M059J (cell line): ENCODE measurements at regions not wholly inside any gene's neighbourhood (a gene's known extent, or its start where the extent isn't known, plus 50 kb on each side); places are given as distances from the start of the nearest gene placed in this dataset.
A peak's percentile ranks its signal among the peaks of the same experiment; 100 is the strongest.
"Not testable (repeated sequence)": the region's sequence is repeated elsewhere in the genome, so short reads cannot be mapped to it uniquely, and the experiment has no call there.

Experiments
- DNase-seq: peaks from one replicate; pipeline ENCODE4 v3.0.0-alpha.2; 2012; ENCODE audit warnings: low read depth

- DNase-seq: not testable (repeated sequence)
These were observed 198.4 kb upstream of the FERMT1 start for GRCh38 chr20:6321235-6321634.

DNA sequence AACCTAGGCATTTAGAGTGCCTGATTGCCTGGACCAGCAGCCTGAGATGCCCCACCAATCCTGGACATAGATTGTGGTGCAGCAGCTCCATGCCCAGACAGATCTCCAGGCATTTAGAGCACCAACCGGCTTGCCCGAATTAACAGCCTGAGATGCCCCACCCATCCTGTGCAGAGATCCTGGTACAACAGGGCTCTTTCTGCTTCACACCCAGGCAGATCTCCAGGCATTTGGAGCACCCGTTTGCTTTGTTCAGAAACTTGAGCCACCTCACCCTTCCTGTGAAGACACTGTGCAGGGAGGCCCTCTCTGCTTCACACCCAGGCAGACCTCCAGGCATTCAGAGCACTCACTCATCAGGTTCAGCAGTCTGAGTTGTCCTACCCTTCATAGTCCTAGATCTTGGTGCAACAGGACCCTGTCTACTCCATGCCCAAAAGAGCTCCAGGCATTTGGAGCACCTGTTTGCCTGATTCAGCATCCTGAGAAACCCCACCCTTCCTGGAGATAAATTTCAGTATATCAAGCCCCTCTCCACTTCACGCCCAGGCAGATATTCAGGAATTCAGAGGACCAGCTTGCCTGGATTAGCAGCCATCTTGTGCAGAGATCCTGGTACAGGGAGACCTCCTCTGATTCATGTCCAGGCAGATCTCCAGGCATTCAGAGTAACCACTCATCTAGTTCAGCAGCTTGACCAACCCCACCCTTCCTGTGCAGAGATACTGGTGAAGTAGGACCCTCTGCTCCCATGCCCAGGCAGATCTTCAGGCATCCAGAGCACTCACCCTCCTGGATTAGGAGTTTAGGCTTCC is 189.2 kb upstream of the FERMT1 start:
- peak; percentile 12 for DNase-seq

DNA sequence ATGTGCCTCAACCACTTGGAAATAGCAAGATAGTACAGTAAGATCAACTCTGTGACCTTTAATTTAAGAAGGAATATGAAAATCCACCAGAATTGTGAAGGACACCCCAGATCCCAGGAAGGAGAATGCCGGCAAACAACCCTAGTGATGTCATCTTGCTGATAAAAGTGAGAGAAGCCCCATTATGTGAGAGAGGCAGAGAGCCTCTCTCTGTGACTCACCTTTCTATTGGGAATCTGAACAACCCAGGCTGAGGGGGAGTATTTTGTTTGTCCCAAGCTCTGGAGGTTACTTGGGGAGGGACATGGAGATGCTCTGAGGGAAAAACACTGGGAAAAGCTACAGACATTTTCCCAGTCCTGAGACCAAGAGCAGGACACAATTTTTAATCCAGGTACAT is 188.3 kb upstream of the FERMT1 start:
- DNase-seq: no peak

DNA sequence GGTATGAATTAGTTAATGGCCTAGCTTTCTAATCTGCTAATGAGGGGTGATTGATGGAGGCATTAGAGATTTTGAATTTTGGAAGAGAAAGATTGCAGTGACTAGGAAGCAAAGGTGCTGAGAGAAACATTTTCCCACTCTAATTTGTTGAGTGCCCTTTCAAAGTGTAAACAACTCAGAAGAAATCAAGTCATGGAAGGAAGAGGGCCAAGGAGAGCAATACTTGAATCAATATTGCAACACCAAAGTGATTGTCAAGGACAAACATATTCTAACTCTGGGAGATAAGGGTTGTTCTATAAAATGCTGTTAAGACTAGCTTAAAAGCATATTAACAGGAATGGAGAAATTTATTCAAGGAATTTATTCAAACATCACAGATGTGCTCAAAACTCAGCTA is 182.7 kb upstream of the FERMT1 start:
- DNase-seq: no peak

DNA sequence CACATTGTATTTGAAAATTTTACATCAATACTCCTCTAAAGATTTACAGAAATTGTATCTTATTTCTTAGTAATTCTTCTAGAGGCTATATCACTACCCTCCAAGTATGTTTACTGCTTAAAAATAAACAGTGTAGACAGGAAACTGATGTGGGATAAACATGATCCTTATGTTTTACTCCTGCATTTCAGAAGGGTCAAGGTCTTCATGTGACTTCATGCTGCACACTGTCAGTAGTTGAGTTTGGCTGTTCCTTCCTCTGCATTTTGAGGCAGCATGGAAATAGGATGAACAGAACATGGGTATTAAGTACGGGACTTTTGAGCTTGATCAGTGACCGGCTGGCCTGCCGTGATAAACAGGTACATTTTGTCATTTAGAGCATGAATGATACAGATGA is 179.2 kb upstream of the FERMT1 start:
- no peak for DNase-seq

- peak; percentile 20 for DNase-seq
These were observed 176.6 kb upstream of the FERMT1 start for GRCh38 chr20:6299456-6299855.

- no peak for DNase-seq
These were observed 175.2 kb upstream of the FERMT1 start for GRCh38 chr20:6298049-6298448.

DNA sequence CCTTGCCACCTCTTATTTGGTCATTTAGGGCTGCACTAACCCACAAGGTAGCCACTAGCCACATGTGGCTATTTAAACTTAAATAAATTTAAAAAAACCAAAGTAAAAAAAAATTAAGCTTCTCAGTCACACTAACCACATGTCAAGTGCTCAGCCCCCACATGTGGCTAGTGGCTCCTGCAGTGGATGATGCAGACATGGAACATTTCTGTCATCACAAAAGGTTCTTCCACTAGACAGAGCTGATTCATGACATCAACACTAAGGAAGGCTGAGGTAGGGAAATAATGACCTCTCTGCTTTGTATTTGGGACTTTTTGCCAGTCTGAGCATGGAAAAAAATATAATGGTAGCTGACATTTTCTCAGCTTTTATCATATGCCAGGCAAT is 173.0 kb upstream of the FERMT1 start:
- DNase-seq: peak; percentile 4

DNA sequence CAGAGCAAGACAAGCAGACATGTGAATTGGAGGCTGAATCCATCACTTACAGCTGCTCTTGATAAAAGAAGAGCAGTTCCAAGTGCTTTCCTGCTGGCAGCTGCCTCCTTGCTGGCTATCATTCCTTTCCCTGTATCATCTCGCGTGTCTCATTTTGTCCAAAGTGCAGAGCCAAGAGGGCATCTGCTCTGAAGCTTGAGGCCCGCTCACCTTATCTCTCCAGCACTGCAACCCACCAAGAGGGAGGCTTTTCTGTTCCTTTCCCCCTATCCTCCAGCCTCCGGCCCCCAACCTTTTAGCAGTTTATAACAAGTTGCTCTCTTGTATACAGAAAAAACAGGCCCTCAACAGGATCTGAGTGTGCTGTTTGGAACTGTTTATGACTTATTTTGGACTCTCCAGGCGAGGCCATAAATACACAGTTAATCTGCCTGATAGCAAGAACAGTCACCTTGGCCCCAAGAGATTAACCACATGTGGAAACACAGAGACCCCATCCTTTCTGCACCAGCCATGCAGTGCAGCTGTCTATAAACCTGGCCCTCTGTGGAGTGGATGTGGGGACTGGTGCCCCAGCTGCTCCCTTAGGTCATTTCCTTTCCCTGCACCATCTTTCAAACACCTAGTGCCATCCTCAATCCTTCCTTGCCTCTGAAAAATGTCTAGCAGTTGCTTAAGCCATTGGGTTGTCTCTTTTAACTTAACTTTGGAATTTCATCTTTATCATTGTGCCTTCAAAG is 172.5 kb upstream of the FERMT1 start:
- no peak for DNase-seq

- DNase-seq: no peak
These were observed 164.6 kb upstream of the FERMT1 start for GRCh38 chr20:6287471-6287870.

DNA sequence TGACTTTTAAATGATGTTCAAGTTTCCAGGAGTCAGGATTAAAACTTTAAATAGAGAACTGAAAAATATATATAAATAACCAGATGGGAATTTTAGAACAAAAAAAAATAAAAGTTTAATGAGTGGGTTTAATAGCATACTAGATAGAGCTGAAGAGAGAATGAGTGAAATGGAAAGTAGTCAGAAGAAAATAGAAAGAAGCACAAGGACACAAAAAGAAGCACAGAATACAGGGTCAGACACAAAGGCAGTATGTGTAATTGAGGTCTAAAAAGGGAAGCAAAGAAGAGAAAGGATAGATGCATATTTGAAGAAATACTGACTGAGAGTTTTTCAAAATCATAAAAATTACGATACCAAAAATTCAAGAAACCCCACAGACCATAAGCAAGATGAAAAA is 159.8 kb upstream of the FERMT1 start:
- no peak for DNase-seq

DNA sequence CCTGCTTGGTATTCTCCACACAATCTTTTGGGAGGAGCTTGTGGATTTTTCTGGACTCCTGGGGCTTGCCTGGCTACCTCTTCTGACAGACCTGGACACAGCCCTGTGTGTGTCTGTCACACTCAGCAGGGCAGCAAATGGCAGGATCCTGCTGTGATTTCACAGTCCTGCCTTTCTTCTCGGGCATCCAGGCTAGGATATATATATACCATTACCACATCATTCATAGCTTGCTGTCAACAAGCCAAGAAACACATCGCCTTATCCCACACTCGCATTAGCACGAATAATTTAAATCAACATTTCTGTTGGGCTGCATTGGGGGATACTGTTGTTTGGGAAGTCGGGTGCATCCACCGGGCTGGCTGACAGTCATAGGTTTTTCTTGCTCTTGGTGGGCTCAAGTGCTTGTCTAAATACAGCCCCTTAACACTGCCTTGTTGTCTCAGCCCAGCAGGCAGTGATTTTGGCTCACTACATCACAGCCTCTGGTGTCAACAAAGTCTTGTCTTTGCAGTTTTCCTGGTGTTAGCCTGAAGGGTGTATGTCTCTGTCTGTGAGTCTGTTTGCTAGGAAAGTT is 154.9 kb upstream of the FERMT1 start:
- no peak for DNase-seq

- not testable (repeated sequence) for DNase-seq
These were observed 147.6 kb upstream of the FERMT1 start for GRCh38 chr20:6270404-6270803.

GRCh38 chr20:6269168-6269873 is 146.5 kb upstream of the FERMT1 start:
- DNase-seq: peak; percentile 16

- peak; percentile 55 for DNase-seq
These were observed 142.5 kb upstream of the FERMT1 start for GRCh38 chr20:6265204-6265904.

GRCh38 chr20:6253396-6253795 is 130.6 kb upstream of the FERMT1 start:
- no peak for DNase-seq

DNA sequence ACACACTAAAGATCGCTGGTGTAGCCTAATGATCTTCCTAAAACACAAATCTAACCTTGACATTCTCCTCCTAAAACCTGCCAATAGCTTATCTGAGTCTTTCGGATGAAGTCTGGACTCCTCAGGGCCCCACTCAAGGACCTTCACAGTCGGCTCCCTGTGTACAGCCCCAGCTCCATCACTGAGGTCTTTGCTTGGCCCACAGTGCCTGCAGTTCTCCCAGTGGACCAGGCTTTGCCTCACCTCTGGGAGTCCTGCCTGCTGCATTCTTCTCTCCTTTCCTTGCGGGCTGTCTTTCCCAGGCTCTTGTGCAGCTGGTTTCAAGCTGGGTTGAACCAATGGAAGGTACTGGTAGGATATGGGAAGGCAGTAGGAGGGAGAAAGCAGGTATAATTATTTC is 122.6 kb upstream of the FERMT1 start:
- no peak for DNase-seq

GRCh38 chr20:6241591-6241990 is 118.8 kb upstream of the FERMT1 start:
- no peak for DNase-seq

DNA sequence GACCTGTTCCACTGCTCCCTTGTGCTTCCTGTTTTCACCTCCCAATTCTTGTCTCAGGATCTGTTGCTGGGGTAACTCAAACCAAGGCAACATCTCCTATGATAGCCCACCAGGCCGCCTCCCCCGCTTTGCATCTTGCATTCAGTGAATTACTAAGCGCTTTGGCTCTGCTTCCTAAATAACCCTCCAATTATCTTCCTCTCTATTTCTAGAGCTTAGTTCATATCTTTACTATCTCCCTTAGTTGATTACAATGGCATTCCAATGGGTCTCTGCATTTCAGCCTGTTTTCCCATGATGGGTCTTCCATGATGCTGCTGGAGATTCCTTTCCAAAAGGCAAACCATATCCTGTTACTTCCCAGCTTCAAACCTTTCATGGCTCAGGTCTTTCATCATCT is 117.2 kb upstream of the FERMT1 start:
- no peak for DNase-seq

GRCh38 chr20:6238421-6238820 is 115.6 kb upstream of the FERMT1 start:
- DNase-seq: no peak

- DNase-seq: no peak
These were observed 112.7 kb upstream of the FERMT1 start for GRCh38 chr20:6235510-6235909.

GRCh38 chr20:6232436-6232835 is 109.6 kb upstream of the FERMT1 start:
- no peak for DNase-seq
